ENCODE measurements at regions not wholly inside any gene's neighbourhood (a gene's known extent, or its start where the extent isn't known, plus 50 kb on each side); places are given as distances from the start of the nearest gene placed in this dataset.
"Not testable (repeated sequence)": the region's sequence is repeated elsewhere in the genome, so short reads cannot be mapped to it uniquely, and the experiment has no call there.

- no peak for DNase-seq (ENCODE audit: low read depth)
- no peak for TF ChIP-seq CTCF (conservative IDR thresholded peaks at IDR 0.05; ENCODE audit: control insufficient read depth, insufficient read depth, low read depth, low read length)
- H3K4me3 ChIP-seq (ENCODE audit: control insufficient read depth, low read depth, low read length) = no peak overlapping the region
Observed at GRCh38 chr3:145483992-145484391, 677.0 kb downstream of the PLOD2 start.

- DNase-seq (ENCODE audit: low read depth) = no peak
- TF ChIP-seq CTCF (conservative IDR thresholded peaks at IDR 0.05; ENCODE audit: control insufficient read depth, insufficient read depth, low read depth, low read length) = no peak
- no peak overlapping the region for H3K4me3 ChIP-seq (ENCODE audit: control insufficient read depth, low read depth, low read length)
Observed at GRCh38 chr3:145489011-145489410, 672.0 kb downstream of the PLOD2 start.

- DNase-seq (ENCODE audit: low read depth) = no peak
- no peak for TF ChIP-seq CTCF (conservative IDR thresholded peaks at IDR 0.05; ENCODE audit: control insufficient read depth, insufficient read depth, low read depth, low read length)
- H3K4me3 ChIP-seq (ENCODE audit: control insufficient read depth, low read depth, low read length) = no peak overlapping the region
Observed at GRCh38 chr3:145490088-145491048, 670.6 kb downstream of the PLOD2 start.

GRCh38 chr3:145492456-145492855 lies 668.5 kb downstream of the PLOD2 start:
- H3K4me3 ChIP-seq (ENCODE audit: control insufficient read depth, low read depth, low read length) = no peak overlapping the region
- no peak for DNase-seq (ENCODE audit: low read depth)
- no peak for TF ChIP-seq CTCF (conservative IDR thresholded peaks at IDR 0.05; ENCODE audit: control insufficient read depth, insufficient read depth, low read depth, low read length)

- H3K4me3 ChIP-seq (ENCODE audit: control insufficient read depth, low read depth, low read length); DNase-seq (ENCODE audit: low read depth): not testable (repeated sequence)
Observed at GRCh38 chr3:145517416-145517815, 643.6 kb downstream of the PLOD2 start.

- no peak for DNase-seq (ENCODE audit: low read depth)
- TF ChIP-seq CTCF (conservative IDR thresholded peaks at IDR 0.05; ENCODE audit: control insufficient read depth, insufficient read depth, low read depth, low read length) = no peak
- H3K4me3 ChIP-seq (ENCODE audit: control insufficient read depth, low read depth, low read length) = no peak overlapping the region
Observed at GRCh38 chr3:145518639-145519038, 642.3 kb downstream of the PLOD2 start.

- TF ChIP-seq CTCF (conservative IDR thresholded peaks at IDR 0.05; ENCODE audit: control insufficient read depth, insufficient read depth, low read depth, low read length) = no peak
- no peak overlapping the region for H3K4me3 ChIP-seq (ENCODE audit: control insufficient read depth, low read depth, low read length)
- no peak for DNase-seq (ENCODE audit: low read depth)
Observed at GRCh38 chr3:145519398-145520047, 641.5 kb downstream of the PLOD2 start.
